ENCODE measurements at regions not wholly inside any gene's neighbourhood (a gene's known extent, or its start where the extent isn't known, plus 50 kb on each side); places are given as distances from the start of the nearest gene placed in this dataset.

DNA sequence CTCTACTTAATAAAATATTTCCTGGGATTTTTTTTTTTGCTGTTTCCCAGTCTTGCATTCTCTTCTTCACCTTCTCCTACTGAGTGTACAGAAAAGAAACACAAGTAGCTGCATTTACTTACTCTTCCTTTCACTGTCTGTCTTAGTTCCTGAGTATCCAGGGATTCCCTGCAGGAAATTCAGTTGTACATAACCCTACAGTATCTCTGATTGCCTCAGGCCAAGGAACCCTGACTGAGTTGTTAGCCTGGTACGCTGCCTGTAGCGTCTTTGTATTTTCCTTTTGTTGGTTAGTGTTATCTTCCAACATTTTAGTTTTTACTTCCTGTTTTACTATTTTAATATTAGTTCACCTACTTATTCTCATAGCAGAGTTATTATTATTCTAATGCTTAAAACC is 142.5 kb upstream of the ROBO1 start:
- TF ChIP-seq, protein P1, sequence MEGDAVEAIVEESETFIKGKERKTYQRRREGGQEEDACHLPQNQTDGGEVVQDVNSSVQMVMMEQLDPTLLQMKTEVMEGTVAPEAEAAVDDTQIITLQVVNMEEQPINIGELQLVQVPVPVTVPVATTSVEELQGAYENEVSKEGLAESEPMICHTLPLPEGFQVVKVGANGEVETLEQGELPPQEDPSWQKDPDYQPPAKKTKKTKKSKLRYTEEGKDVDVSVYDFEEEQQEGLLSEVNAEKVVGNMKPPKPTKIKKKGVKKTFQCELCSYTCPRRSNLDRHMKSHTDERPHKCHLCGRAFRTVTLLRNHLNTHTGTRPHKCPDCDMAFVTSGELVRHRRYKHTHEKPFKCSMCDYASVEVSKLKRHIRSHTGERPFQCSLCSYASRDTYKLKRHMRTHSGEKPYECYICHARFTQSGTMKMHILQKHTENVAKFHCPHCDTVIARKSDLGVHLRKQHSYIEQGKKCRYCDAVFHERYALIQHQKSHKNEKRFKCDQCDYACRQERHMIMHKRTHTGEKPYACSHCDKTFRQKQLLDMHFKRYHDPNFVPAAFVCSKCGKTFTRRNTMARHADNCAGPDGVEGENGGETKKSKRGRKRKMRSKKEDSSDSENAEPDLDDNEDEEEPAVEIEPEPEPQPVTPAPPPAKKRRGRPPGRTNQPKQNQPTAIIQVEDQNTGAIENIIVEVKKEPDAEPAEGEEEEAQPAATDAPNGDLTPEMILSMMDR (IDR thresholded peaks at IDR 0.05) = no peak
- TF ChIP-seq POLR2A (IDR thresholded peaks at IDR 0.05) = no peak
